Raji (cell line): ENCODE measurements at regions not wholly inside any gene's neighbourhood (a gene's known extent, or its start where the extent isn't known, plus 50 kb on each side); places are given as distances from the start of the nearest gene placed in this dataset.

Experiments
- POLR2A ChIP-seq: IDR thresholded peaks from 2 replicates; pipeline ENCODE4 v1.6.1; 2011; ENCODE audit warnings: low read depth, low read length, control low read depth; ENCODE audit not compliant: insufficient read depth

GRCh38 chr2:64400733-64401528 is 53.0 kb upstream of the LGALSL start:
- TF ChIP-seq POLR2A, result no peak

GRCh38 chr2:64401529-64401880 is 52.5 kb upstream of the LGALSL start:
- no peak for TF ChIP-seq POLR2A

GRCh38 chr2:64402876-64403275 is 51.1 kb upstream of the LGALSL start:
- no peak for TF ChIP-seq POLR2A

GRCh38 chr2:64403426-64403825 is 50.5 kb upstream of the LGALSL start:
- no peak for TF ChIP-seq POLR2A

GRCh38 chr2:64404002-64404731 is 49.8 kb upstream of the LGALSL start:
- TF ChIP-seq POLR2A, result no peak
